Kidney epithelial cell (primary cell): ENCODE measurements at regions not wholly inside any gene's neighbourhood (a gene's known extent, or its start where the extent isn't known, plus 50 kb on each side); places are given as distances from the start of the nearest gene placed in this dataset.

Experiments used
- DNase-seq: peaks from one replicate; pipeline ENCODE4 v3.0.0-alpha.2; 2010; ENCODE audit warnings: low read depth
- H3K27me3 ChIP-seq: 2 replicates; pipeline ENCODE4 v1.6.0; 2011; ENCODE audit warnings: low read length; ENCODE audit not compliant: control insufficient read depth, insufficient read depth
- H3K36me3 ChIP-seq: 2 replicates; pipeline ENCODE4 v1.5.1; 2011; ENCODE audit warnings: low read length; ENCODE audit not compliant: control insufficient read depth, insufficient read depth
- H3K4me3 ChIP-seq: 2 replicates; pipeline ENCODE4 v1.5.1; 2011; ENCODE audit warnings: low read depth, mild to moderate bottlenecking, control low read depth, low read length
- CTCF ChIP-seq: IDR thresholded peaks from 2 replicates; pipeline ENCODE4 v1.5.1; 2011; ENCODE audit warnings: mild to moderate bottlenecking, moderate library complexity, low read length, control low read depth, inconsistent platforms; ENCODE audit not compliant: insufficient read depth, poor library complexity, severe bottlenecking

- no peak for TF ChIP-seq CTCF
- Histone ChIP-seq H3K36me3 (no peaks in the 10 kb centered on the region), H3K27me3 (no peaks in the 10 kb centered on the region), H3K4me3 (no peak overlapping the region)
- DNase-seq, result no peak
Measured at GRCh38 chr6:120648713-120649112, 685.6 kb downstream of the TBC1D32 start.

- H3K36me3 ChIP-seq, result no peaks in the 10 kb centered on the region
- no peaks in the 10 kb centered on the region for H3K27me3 ChIP-seq
- H3K4me3 ChIP-seq, result no peak overlapping the region
- TF ChIP-seq CTCF, result no peak
- no peak for DNase-seq
Measured at GRCh38 chr6:120646101-120646500, 688.2 kb downstream of the TBC1D32 start.

GRCh38 chr6:120632975-120633374 lies 701.3 kb downstream of the TBC1D32 start:
- Histone ChIP-seq H3K36me3 (no peaks in the 10 kb centered on the region), H3K4me3 (no peak overlapping the region), H3K27me3 (no peaks in the 10 kb centered on the region)
- TF ChIP-seq CTCF, result no peak
- DNase-seq, result no peak

- Histone ChIP-seq H3K36me3 (no peaks in the 10 kb centered on the region), H3K4me3 (no peak overlapping the region), H3K27me3 (no peaks in the 10 kb centered on the region)
- TF ChIP-seq CTCF, result no peak
- DNase-seq, result no peak
Measured at GRCh38 chr6:120627612-120628011, 706.7 kb downstream of the TBC1D32 start.

GRCh38 chr6:120622127-120622631 lies 712.1 kb downstream of the TBC1D32 start:
- Histone ChIP-seq H3K36me3 (no peaks in the 10 kb centered on the region), H3K27me3 (no peaks in the 10 kb centered on the region), H3K4me3 (no peak overlapping the region)
- no peak for DNase-seq
- no peak for TF ChIP-seq CTCF

- DNase-seq, result no peak
- no peak overlapping the region for H3K4me3 ChIP-seq
- no peaks in the 10 kb centered on the region for H3K27me3 ChIP-seq
- TF ChIP-seq CTCF, result no peak
- H3K36me3 ChIP-seq, result no peaks in the 10 kb centered on the region
Measured at GRCh38 chr6:120620900-120621299, 713.4 kb downstream of the TBC1D32 start.
